GM10248 (cell line): ENCODE measurements at regions not wholly inside any gene's neighbourhood (a gene's known extent, or its start where the extent isn't known, plus 50 kb on each side); places are given as distances from the start of the nearest gene placed in this dataset.

Experiments used
- CTCF ChIA-PET: fragments of 300-600 bp; sonication (Branson Sonifier 250); formaldehyde crosslinking; extraction: SDS; loops from one replicate; lab custom pipeline; 2021; ENCODE audit warnings: antibody characterized with exemption; lab: Yijun Ruan, JAX
- POLR2A ChIA-PET: fragments of 350-650 bp; sonication (Branson Sonifier 250); formaldehyde crosslinking; extraction: SDS; loops from one replicate; lab custom pipeline; 2020; ENCODE audit warnings: antibody characterized with exemption; lab: Yijun Ruan, JAX
- DNase-seq: peaks from one replicate; pipeline ENCODE4 v3.0.0; 2012; ENCODE audit errors: extremely low spot score
- CTCF ChIP-seq: IDR thresholded peaks from 2 replicates; pipeline ENCODE4 v1.5.1; 2012; ENCODE audit warnings: mild to moderate bottlenecking, low read depth; ENCODE audit errors: extremely low read depth, missing control alignments, control extremely low read depth

GRCh38 chr11:105274631-105275030 lies 135.1 kb upstream of the CARD18 start:
- no peak for TF ChIP-seq CTCF
- CTCF ChIA-PET: interaction anchor here (1.3 kb wide), 1 partner anchor 22 kb away, joined by 3 read pairs; no protein-coding TSS in a partner anchor
- POLR2A ChIA-PET: no interaction called here
- no peak for DNase-seq

GRCh38 chr11:105273660-105274280 lies 134.2 kb upstream of the CARD18 start:
- TF ChIP-seq CTCF: no peak
- CTCF ChIA-PET: no interaction called here
- POLR2A ChIA-PET: no interaction called here
- DNase-seq: no peak

GRCh38 chr11:105269862-105270261 lies 130.3 kb upstream of the CARD18 start:
- TF ChIP-seq CTCF: no peak
- ChIA-PET CTCF (interaction anchor here (1.0 kb wide), 1 partner anchor 32 kb away, joined by 3 read pairs; no protein-coding TSS in a partner anchor), POLR2A (no interaction called here)
- DNase-seq: no peak

- no peak for TF ChIP-seq CTCF
- ChIA-PET CTCF (interaction anchor here (0.6 kb wide), 1 partner anchor 26 kb away, joined by 3 read pairs; no protein-coding TSS in a partner anchor), POLR2A (no interaction called here)
- no peak for DNase-seq
These were observed 129.0 kb upstream of the CARD18 start for GRCh38 chr11:105268404-105269062.

- no peak for TF ChIP-seq CTCF
- no peak for DNase-seq
- CTCF ChIA-PET: no interaction called here
- POLR2A ChIA-PET: no interaction called here
These were observed 126.3 kb upstream of the CARD18 start for GRCh38 chr11:105265845-105266244.

- DNase-seq: no peak
- POLR2A ChIA-PET: no interaction called here
- no peak for TF ChIP-seq CTCF
- CTCF ChIA-PET: interaction anchor here (1.2 kb wide), 2 partner anchors 31 to 57 kb away, joined by 3 read pairs; no protein-coding TSS in a partner anchor
These were observed 121.4 kb upstream of the CARD18 start for GRCh38 chr11:105260976-105261375.
